ENCODE measurements at regions not wholly inside any gene's neighbourhood (a gene's known extent, or its start where the extent isn't known, plus 50 kb on each side); places are given as distances from the start of the nearest gene placed in this dataset.
A peak's percentile ranks its signal among the peaks of the same experiment; 100 is the strongest.

DNA sequence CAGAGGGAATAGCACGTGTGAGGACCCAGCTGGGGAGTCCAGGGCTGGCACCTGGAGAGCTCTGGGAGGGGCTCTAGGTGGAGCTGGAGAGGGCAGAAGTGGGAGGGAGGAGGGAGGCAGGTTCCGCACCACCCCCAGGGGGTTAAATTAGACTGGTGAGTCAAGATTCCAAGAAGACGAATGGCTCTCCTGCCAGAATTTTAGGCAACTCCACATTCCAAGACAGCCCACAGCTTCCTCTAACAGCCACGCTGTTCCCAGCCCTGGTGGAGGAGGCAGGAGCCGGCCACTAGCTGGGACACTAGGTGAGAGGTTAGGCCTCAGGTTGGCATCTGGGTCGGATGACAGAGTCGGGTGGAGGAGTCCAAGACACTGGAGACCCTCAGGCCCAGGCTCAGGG, 60.2 kb downstream of the TFAP2C start:
- no peaks in the 10 kb centered on the region for H3K27me3 ChIP-seq
- H3K36me3 ChIP-seq = no peaks in the 10 kb centered on the region
- H3K4me1 ChIP-seq = no peaks in the 10 kb centered on the region
- no peak overlapping the region for H3K27ac ChIP-seq
- H3F3A ChIP-seq (ENCODE audit: low read depth) = no peaks in the 10 kb centered on the region
- Mint-ChIP-seq H3K9me3 (no peaks in the 10 kb centered on the region), H3K27me3 (ENCODE audit: insufficient read depth, low read depth) (peaks cover 12% of the 10 kb centered on the region), H3K36me3 (no peaks in the 10 kb centered on the region), H3K27ac (no peak overlapping the region), H3K4me1 (peaks cover 4% of the 10 kb centered on the region), H3K4me3 (no peak overlapping the region)
- H3K4me2 ChIP-seq = no peak overlapping the region
- no peaks in the 10 kb centered on the region for H4K20me1 ChIP-seq (ENCODE audit: low read depth)
- peak overlapping the region; percentile 26 for H2AFZ ChIP-seq (replicated peaks)
- DNase-seq (ENCODE audit: low spot score) = no peak
- H3K4me3 ChIP-seq = no peak overlapping the region
- no peaks in the 10 kb centered on the region for H3K9me3 ChIP-seq (ENCODE audit: low read depth)
- TF ChIP-seq EZH2phosphoT487 (IDR thresholded peaks at IDR 0.05) (no peak), EZH2 (IDR thresholded peaks at IDR 0.05) (no peak)
- TF ChIP-seq, protein P1, sequence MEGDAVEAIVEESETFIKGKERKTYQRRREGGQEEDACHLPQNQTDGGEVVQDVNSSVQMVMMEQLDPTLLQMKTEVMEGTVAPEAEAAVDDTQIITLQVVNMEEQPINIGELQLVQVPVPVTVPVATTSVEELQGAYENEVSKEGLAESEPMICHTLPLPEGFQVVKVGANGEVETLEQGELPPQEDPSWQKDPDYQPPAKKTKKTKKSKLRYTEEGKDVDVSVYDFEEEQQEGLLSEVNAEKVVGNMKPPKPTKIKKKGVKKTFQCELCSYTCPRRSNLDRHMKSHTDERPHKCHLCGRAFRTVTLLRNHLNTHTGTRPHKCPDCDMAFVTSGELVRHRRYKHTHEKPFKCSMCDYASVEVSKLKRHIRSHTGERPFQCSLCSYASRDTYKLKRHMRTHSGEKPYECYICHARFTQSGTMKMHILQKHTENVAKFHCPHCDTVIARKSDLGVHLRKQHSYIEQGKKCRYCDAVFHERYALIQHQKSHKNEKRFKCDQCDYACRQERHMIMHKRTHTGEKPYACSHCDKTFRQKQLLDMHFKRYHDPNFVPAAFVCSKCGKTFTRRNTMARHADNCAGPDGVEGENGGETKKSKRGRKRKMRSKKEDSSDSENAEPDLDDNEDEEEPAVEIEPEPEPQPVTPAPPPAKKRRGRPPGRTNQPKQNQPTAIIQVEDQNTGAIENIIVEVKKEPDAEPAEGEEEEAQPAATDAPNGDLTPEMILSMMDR (IDR thresholded peaks at IDR 0.05) = no peak
- H3K79me2 ChIP-seq (ENCODE audit: low read depth) = no peaks in the 10 kb centered on the region
- no peak overlapping the region for H3K9ac ChIP-seq

DNA sequence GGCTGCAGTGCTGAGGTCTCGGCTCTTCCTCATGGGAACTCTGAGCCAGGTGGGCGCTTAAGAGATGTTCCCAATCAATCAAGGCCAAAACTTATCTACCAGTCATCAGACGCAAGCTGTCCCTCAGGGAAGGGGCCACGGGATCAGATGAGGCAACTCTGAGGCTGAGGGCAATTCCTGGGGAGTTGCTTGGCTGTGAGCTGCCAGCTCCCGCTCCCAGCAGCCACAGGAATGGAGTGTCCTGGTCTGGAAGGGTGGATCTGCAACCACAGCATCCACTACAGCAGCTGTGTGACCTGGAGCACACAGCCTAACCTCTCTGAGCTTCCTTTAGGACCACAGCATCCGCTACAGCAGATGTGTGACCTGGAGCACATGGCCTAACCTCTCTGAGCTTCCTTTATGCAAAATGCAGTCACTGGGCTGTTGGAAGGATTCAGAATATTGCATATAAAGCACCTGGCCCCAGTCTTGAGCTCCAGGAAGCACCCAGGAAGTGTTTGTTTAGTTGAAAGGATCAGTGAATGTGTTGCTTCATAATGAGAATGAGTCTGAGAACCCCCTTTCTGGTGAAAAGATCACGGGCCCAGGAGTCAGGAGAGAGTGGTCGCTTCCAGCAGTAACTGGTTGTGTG, 60.9 kb downstream of the TFAP2C start:
- H3K4me3 ChIP-seq = no peak overlapping the region
- Mint-ChIP-seq H3K4me1 (peaks cover 4% of the 10 kb centered on the region), H3K9me3 (no peaks in the 10 kb centered on the region), H3K36me3 (no peaks in the 10 kb centered on the region), H3K27me3 (ENCODE audit: insufficient read depth, low read depth) (peaks cover 9% of the 10 kb centered on the region), H3K27ac (peak overlapping the region; percentile 36), H3K4me3 (no peak overlapping the region)
- no peaks in the 10 kb centered on the region for H3F3A ChIP-seq (ENCODE audit: low read depth)
- no peaks in the 10 kb centered on the region for H3K4me1 ChIP-seq
- H2AFZ ChIP-seq (replicated peaks) = no peak overlapping the region
- no peak overlapping the region for H3K4me2 ChIP-seq
- no peaks in the 10 kb centered on the region for H4K20me1 ChIP-seq (ENCODE audit: low read depth)
- H3K9ac ChIP-seq = no peak overlapping the region
- H3K79me2 ChIP-seq (ENCODE audit: low read depth) = no peaks in the 10 kb centered on the region
- H3K27me3 ChIP-seq = no peaks in the 10 kb centered on the region
- no peak overlapping the region for H3K27ac ChIP-seq
- no peaks in the 10 kb centered on the region for H3K36me3 ChIP-seq
- H3K9me3 ChIP-seq (ENCODE audit: low read depth) = no peaks in the 10 kb centered on the region
- DNase-seq (ENCODE audit: low spot score) = no peak
- TF ChIP-seq EZH2 (IDR thresholded peaks at IDR 0.05) (no peak), EZH2phosphoT487 (IDR thresholded peaks at IDR 0.05) (no peak)
- TF ChIP-seq, protein P1 (IDR thresholded peaks at IDR 0.05) = no peak

DNA sequence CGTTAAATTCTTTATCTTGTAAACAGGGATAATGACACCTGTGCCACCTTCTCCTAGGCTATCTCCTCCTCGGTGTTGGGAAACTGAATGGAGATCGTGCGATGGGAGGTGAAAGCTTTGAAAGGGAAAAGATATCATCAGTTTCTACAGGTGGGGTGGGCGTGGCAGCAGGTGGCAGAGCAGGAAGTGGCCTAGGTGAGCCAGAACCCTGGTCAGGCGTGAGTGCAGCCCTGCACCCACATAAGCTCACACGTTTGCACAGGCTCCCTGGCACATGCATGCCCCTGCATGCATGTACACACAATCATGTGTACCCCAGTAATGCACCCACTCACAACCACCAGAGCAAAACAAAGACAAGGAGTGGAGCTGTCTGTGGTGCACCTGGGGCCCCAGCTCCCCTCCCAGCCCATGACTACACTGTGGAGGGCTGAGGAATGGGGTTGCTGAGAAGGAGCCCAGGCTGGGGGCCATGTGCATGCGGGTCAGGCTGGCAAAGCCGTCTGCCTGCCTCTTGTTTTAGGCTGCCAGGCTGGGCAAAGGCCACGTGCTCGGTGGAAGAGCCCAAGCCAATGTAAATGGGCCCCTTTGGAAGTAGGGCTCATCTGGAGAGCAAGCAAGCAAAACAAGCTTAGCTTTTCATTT, 61.5 kb downstream of the TFAP2C start:
- no peaks in the 10 kb centered on the region for H3F3A ChIP-seq (ENCODE audit: low read depth)
- no peak for DNase-seq (ENCODE audit: low spot score)

More for the DNA sequence above, 61.5 kb downstream of the TFAP2C start:
- TF ChIP-seq EZH2phosphoT487 (IDR thresholded peaks at IDR 0.05) (no peak), EZH2 (IDR thresholded peaks at IDR 0.05) (no peak)
- TF ChIP-seq, protein P1 (IDR thresholded peaks at IDR 0.05) = no peak
- no peak overlapping the region for H3K27ac ChIP-seq
- no peak overlapping the region for H3K9ac ChIP-seq
- H2AFZ ChIP-seq (replicated peaks) = no peak overlapping the region
- H3K4me1 ChIP-seq = no peaks in the 10 kb centered on the region
- peaks cover 9% of the 10 kb centered on the region for H3K27me3 Mint-ChIP-seq (ENCODE audit: insufficient read depth, low read depth)
- H3K79me2 ChIP-seq (ENCODE audit: low read depth) = no peaks in the 10 kb centered on the region
- no peaks in the 10 kb centered on the region for H3K27me3 ChIP-seq
- H3K9me3 Mint-ChIP-seq = no peaks in the 10 kb centered on the region
- no peak overlapping the region for H3K4me3 Mint-ChIP-seq
- H3K4me2 ChIP-seq = no peak overlapping the region
- H3K36me3 Mint-ChIP-seq = no peaks in the 10 kb centered on the region
- peak overlapping the region; percentile 36 for H3K27ac Mint-ChIP-seq
- peaks cover 4% of the 10 kb centered on the region for H3K4me1 Mint-ChIP-seq
- H3K9me3 ChIP-seq (ENCODE audit: low read depth) = no peaks in the 10 kb centered on the region
- H3K4me3 ChIP-seq = no peak overlapping the region
- H3K36me3 ChIP-seq = no peaks in the 10 kb centered on the region
- no peaks in the 10 kb centered on the region for H4K20me1 ChIP-seq (ENCODE audit: low read depth)
